GM21723 (cell line): ENCODE measurements at regions not wholly inside any gene's neighbourhood (a gene's known extent, or its start where the extent isn't known, plus 50 kb on each side); places are given as distances from the start of the nearest gene placed in this dataset.
"Not testable (repeated sequence)": the region's sequence is repeated elsewhere in the genome, so short reads cannot be mapped to it uniquely, and the experiment has no call there.

Experiments
- ATAC-seq: cut with Tn5 transposase; IDR thresholded peaks from one replicate; pipeline ENCODE4 v1.9.1; 2021; ENCODE audit warnings: mild to moderate bottlenecking, moderate library complexity; ENCODE audit not compliant: unreplicated experiment

- no peak for ATAC-seq
Measured at GRCh38 chr5:155678371-155678770, 648.6 kb upstream of the SGCD start.

- no peak for ATAC-seq
Measured at GRCh38 chr5:155679530-155679929, 647.4 kb upstream of the SGCD start.

GRCh38 chr5:155684417-155684816 lies 642.5 kb upstream of the SGCD start:
- no peak for ATAC-seq

GRCh38 chr5:155686131-155686530 lies 640.8 kb upstream of the SGCD start:
- ATAC-seq = no peak

GRCh38 chr5:155689406-155689805 lies 637.6 kb upstream of the SGCD start:
- no peak for ATAC-seq

GRCh38 chr5:155696362-155696761 lies 630.6 kb upstream of the SGCD start:
- no peak for ATAC-seq

GRCh38 chr5:155697236-155697635 lies 629.7 kb upstream of the SGCD start:
- no peak for ATAC-seq

GRCh38 chr5:155699385-155699784 lies 627.6 kb upstream of the SGCD start:
- no peak for ATAC-seq

GRCh38 chr5:155700333-155700732 lies 626.6 kb upstream of the SGCD start:
- no peak for ATAC-seq

- ATAC-seq = no peak
Measured at GRCh38 chr5:155711882-155712281, 615.1 kb upstream of the SGCD start.

GRCh38 chr5:155714435-155714834 lies 612.5 kb upstream of the SGCD start:
- not testable (repeated sequence) for ATAC-seq

GRCh38 chr5:155726267-155726666 lies 600.7 kb upstream of the SGCD start:
- no peak for ATAC-seq

GRCh38 chr5:155727512-155728145 lies 599.3 kb upstream of the SGCD start:
- no peak for ATAC-seq

- no peak for ATAC-seq
Measured at GRCh38 chr5:155728146-155728856, 598.7 kb upstream of the SGCD start.

- ATAC-seq = no peak
Measured at GRCh38 chr5:155728857-155729683, 597.9 kb upstream of the SGCD start.

GRCh38 chr5:155729684-155730059 lies 597.3 kb upstream of the SGCD start:
- no peak for ATAC-seq

- no peak for ATAC-seq
Measured at GRCh38 chr5:155732587-155733376, 594.2 kb upstream of the SGCD start.

- no peak for ATAC-seq
Measured at GRCh38 chr5:155733935-155734334, 593.0 kb upstream of the SGCD start.

GRCh38 chr5:155735388-155735787 lies 591.6 kb upstream of the SGCD start:
- no peak for ATAC-seq

- no peak for ATAC-seq
Measured at GRCh38 chr5:155738616-155739015, 588.3 kb upstream of the SGCD start.
